Endothelial cell of umbilical vein (primary cell): ENCODE measurements at regions not wholly inside any gene's neighbourhood (a gene's known extent, or its start where the extent isn't known, plus 50 kb on each side); places are given as distances from the start of the nearest gene placed in this dataset.
A peak's percentile ranks its signal among the peaks of the same experiment; 100 is the strongest.

Experiments
- BruUV-seq: library from RNA; stranded (reverse); fragments of 400-500 nt; replicated peaks from 2 replicates; lab custom pipeline; 2021; lab: Mats Ljungman, UMichigan
- CTCF ChIA-PET: fragments of 300-600, 350-600 bp; sonication (Branson Sonifier 250); formaldehyde crosslinking; loops from one replicate; lab custom pipeline; 2021; ENCODE audit warnings: antibody characterized with exemption, inconsistent platforms; lab: Charles Lee
- POLR2A ChIA-PET: fragments of 300-600, 350-600 bp; sonication (Branson Sonifier 250); formaldehyde crosslinking; loops from one replicate; lab custom pipeline; 2021; ENCODE audit warnings: antibody characterized with exemption, inconsistent platforms; lab: Charles Lee
- DNase-seq: peaks from one replicate; pipeline ENCODE4 v3.0.0-alpha.2; 2011; ENCODE audit warnings: low read depth, low spot score
- FAIRE-seq: peaks from 2 replicates; lab custom pipeline; 2011; peaks lifted over from hg19 to GRCh38; lab: Jason Lieb, UNC
- H2AFZ ChIP-seq: 2 replicates; pipeline ENCODE4 v1.6.0; 2012; ENCODE audit warnings: low read depth, low read length, control low read depth, inconsistent platforms
- H3K27ac ChIP-seq: 2 replicates; pipeline ENCODE4 v1.5.1; 2011; ENCODE audit warnings: low read depth, mild to moderate bottlenecking, control low read depth, low read length, moderate library complexity; ENCODE audit not compliant: insufficient read depth
- H3K27me3 ChIP-seq, 2 experiments: 2 replicates each; pipeline versions ENCODE4 v1.6.0 to v1.6.1; 2011; ENCODE audit warnings: low read length in 2 of 2, mixed read lengths in 1 of 2; ENCODE audit not compliant: control insufficient read depth in 2 of 2, insufficient read depth in 2 of 2
- H3K36me3 ChIP-seq, 2 experiments: 2 replicates in 1 of 2; 3 replicates in 1 of 2; pipeline ENCODE4 v1.5.1; 2011; ENCODE audit warnings: low read length in 2 of 2, mild to moderate bottlenecking in 1 of 2, moderate library complexity in 1 of 2; ENCODE audit not compliant: control insufficient read depth in 2 of 2, insufficient read depth in 2 of 2; ENCODE audit errors: extremely low read depth in 1 of 2
- H3K4me1 ChIP-seq: 3 replicates; pipeline ENCODE4 v1.5.1; 2011; ENCODE audit warnings: mild to moderate bottlenecking, low read length; ENCODE audit not compliant: control insufficient read depth, insufficient read depth; ENCODE audit errors: extremely low read depth
- H3K4me2 ChIP-seq: 2 replicates; pipeline ENCODE4 v1.6.1; 2011; ENCODE audit warnings: low read length, control low read depth, mixed read lengths; ENCODE audit not compliant: insufficient read depth
- H3K4me3 ChIP-seq, 3 experiments: fragments of 200-600 bp in 1 of 3; sonication (generic), shearing (Covaris generic) in 1 of 3; replicated peaks in 1 of 3; 2 replicates each; pipeline ENCODE4 v1.5.1; 2011 to 2016; ENCODE audit warnings: control low read depth in 3 of 3, low read length in 3 of 3, mild to moderate bottlenecking in 2 of 3, inconsistent platforms in 1 of 3, low read depth in 1 of 3, moderate library complexity in 1 of 3; ENCODE audit not compliant: insufficient read depth in 1 of 3
- H3K79me2 ChIP-seq: 2 replicates; pipeline ENCODE4 v1.6.0; 2012; ENCODE audit warnings: low read length, inconsistent platforms; ENCODE audit not compliant: control insufficient read depth, insufficient read depth
- H3K9ac ChIP-seq: replicated peaks from 2 replicates; pipeline ENCODE3; 2011; ENCODE audit warnings: low read length, control low read depth; ENCODE audit not compliant: insufficient read depth; ENCODE audit errors: extremely low read depth
- H3K9me1 ChIP-seq: replicated peaks from 3 replicates; pipeline ENCODE4 v1.6.0; 2011; ENCODE audit warnings: mild to moderate bottlenecking, low read length; ENCODE audit not compliant: control insufficient read depth, insufficient read depth; ENCODE audit errors: extremely low read depth
- H3K9me3 ChIP-seq: replicated peaks from 2 replicates; pipeline ENCODE4 v1.5.1; 2012; ENCODE audit warnings: low read length, inconsistent platforms; ENCODE audit not compliant: control insufficient read depth, insufficient read depth
- H4K20me1 ChIP-seq: replicated peaks from 2 replicates; pipeline ENCODE3; 2011; ENCODE audit warnings: mild to moderate bottlenecking, low read length; ENCODE audit not compliant: control insufficient read depth, insufficient read depth; ENCODE audit errors: extremely low read depth
- CTCF ChIP-seq, 2 donors: IDR thresholded peaks; 1 replicate in 1 of 2; 2 replicates in 1 of 2; pipeline ENCODE4 v1.5.1; 2011; ENCODE audit warnings: low read length in 2 of 2, mild to moderate bottlenecking in 2 of 2, moderate library complexity in 2 of 2, control low read depth in 1 of 2, inconsistent platforms in 1 of 2, low read depth in 1 of 2; ENCODE audit not compliant: insufficient read depth in 1 of 2; ENCODE audit errors: extremely low read depth in 1 of 2
- EZH2 ChIP-seq: IDR thresholded peaks from 2 replicates; pipeline ENCODE4 v1.6.1; 2012; ENCODE audit warnings: borderline replicate concordance, low read depth, mild to moderate bottlenecking, moderate library complexity, low read length, inconsistent platforms; ENCODE audit not compliant: severe bottlenecking
- FOS ChIP-seq: IDR thresholded peaks from 2 replicates; pipeline ENCODE4 v1.6.1; 2011; ENCODE audit warnings: mild to moderate bottlenecking, low read length, moderate library complexity, borderline replicate concordance; ENCODE audit not compliant: insufficient read depth
- GATA2 ChIP-seq: IDR thresholded peaks from 2 replicates; pipeline ENCODE4 v1.7.0; 2011; ENCODE audit warnings: low read depth, mild to moderate bottlenecking, moderate library complexity, mixed read lengths, low read length; ENCODE audit not compliant: insufficient read length, insufficient read depth
- JUN ChIP-seq: IDR thresholded peaks from 2 replicates; pipeline ENCODE4 v1.6.1; 2011; ENCODE audit warnings: borderline replicate concordance, low read depth; ENCODE audit not compliant: insufficient read length, insufficient read depth
- MYC ChIP-seq: IDR thresholded peaks from one replicate; pipeline ENCODE4 v1.6.1; 2011; ENCODE audit warnings: mild to moderate bottlenecking, low read depth, low read length
- POLR2A ChIP-seq: IDR thresholded peaks from 2 replicates; pipeline ENCODE4 v1.6.1; 2012; ENCODE audit warnings: low read depth, mild to moderate bottlenecking, control low read depth, low read length
- POLR2AphosphoS5 ChIP-seq: IDR thresholded peaks from 2 replicates; pipeline ENCODE4 v1.6.1; 2012; ENCODE audit warnings: low read depth, mild to moderate bottlenecking, control low read depth, low read length, moderate library complexity; ENCODE audit not compliant: insufficient read depth
- dilution Hi-C: fragments of 300-500 bp; cut with MboI; formaldehyde crosslinking; loops from one replicate; pipeline ENCODE4 v1.15.0; 2019; ENCODE audit warnings: low sequenced_read_pairs; ENCODE audit not compliant: extremely low pct_ligation_motif_present
- intact Hi-C: fragments of 100-400 bp; cut with micrococcal nuclease; formaldehyde crosslinking; loops from one replicate; pipeline ENCODE4 v1.10.0; 2022
- TF ChIP-seq, protein P1 (sequence below): IDR thresholded peaks from 2 replicates; pipeline ENCODE4 v1.6.1; 2011; ENCODE audit not compliant: insufficient read depth, insufficient read length

GRCh38 chr3:56980243-56980642 lies 80.2 kb upstream of the SPATA12 start:
- Histone ChIP-seq H3K4me2 (no peak overlapping the region), H3K79me2 (no peaks in the 10 kb centered on the region), H3K9me3 (no peaks in the 10 kb centered on the region), H3K36me3 (no peaks in the 10 kb centered on the region), H2AFZ (no peak overlapping the region), H3K4me1 (peaks cover 27% of the 10 kb centered on the region), H3K4me3 (no peak overlapping the region), H4K20me1 (no peaks in the 10 kb centered on the region), H3K27ac (peak overlapping the region; percentile 27), H3K9ac (no peak overlapping the region), H3K9me1 (no peaks in the 10 kb centered on the region), H3K27me3 (no peaks in the 10 kb centered on the region)
- TF ChIP-seq CTCF (IDR thresholded peaks at IDR 0.05; ENCODE audit: extremely low read depth in 1 of 2, insufficient read depth in 1 of 2, low read depth in 1 of 2, low read length in 2 of 2): no peak
- TF ChIP-seq JUN: no peak
- TF ChIP-seq GATA2: no peak
- no peak for TF ChIP-seq POLR2A
- no peak for TF ChIP-seq POLR2AphosphoS5
- TF ChIP-seq, protein P1, sequence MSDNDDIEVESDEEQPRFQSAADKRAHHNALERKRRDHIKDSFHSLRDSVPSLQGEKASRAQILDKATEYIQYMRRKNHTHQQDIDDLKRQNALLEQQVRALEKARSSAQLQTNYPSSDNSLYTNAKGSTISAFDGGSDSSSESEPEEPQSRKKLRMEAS: no peak
- no peak for TF ChIP-seq MYC
- no peak for TF ChIP-seq FOS
- TF ChIP-seq EZH2: no peak
- FAIRE-seq (no peak), DNase-seq (no peak)
- ChIA-PET POLR2A (interaction anchor here (0.5 kb wide), 1 partner anchor 158 kb away, joined by 4 read pairs; no protein-coding TSS in a partner anchor), CTCF (interaction anchor here (1.6 to 2.3 kb wide), 3 partner anchors 9 to 278 kb away, joined by 4 to 12 read pairs (median 6); no protein-coding TSS in a partner anchor)
- intact Hi-C loops: no loop called here
- no TSS peak for BruUV-seq
- dilution Hi-C loops: no loop called here
